Spleen (tissue), 11 donors: ENCODE measurements at regions not wholly inside any gene's neighbourhood (a gene's known extent, or its start where the extent isn't known, plus 50 kb on each side); places are given as distances from the start of the nearest gene placed in this dataset.

Source experiments
- DNase-seq: peaks from one replicate; pipeline ENCODE4 v3.0.0-alpha.2; 2020
- H3K27ac ChIP-seq, 8 donors: fragments of 200-600 bp; sonication (generic) in 7 of 8; 1 replicate in 4 of 8; 2 replicates in 4 of 8; pipeline versions ENCODE4 v1.5.0 to v1.8.0; 2016 to 2021; ENCODE audit warnings: inconsistent platforms in 4 of 8, mild to moderate bottlenecking in 4 of 8, moderate library complexity in 1 of 8
- H3K27me3 ChIP-seq, 7 donors: fragments of 200-600 bp; sonication (generic) in 6 of 7; replicated peaks in 1 of 7; 1 replicate in 4 of 7; 2 replicates in 3 of 7; pipeline versions ENCODE4 v1.5.0 to v1.8.0; 2016 to 2021; ENCODE audit warnings: inconsistent platforms in 3 of 7, mild to moderate bottlenecking in 1 of 7
- H3K36me3 ChIP-seq, 6 donors: fragments of 200-600 bp; sonication (generic) in 5 of 6; 1 replicate in 4 of 6; 2 replicates in 2 of 6; pipeline versions ENCODE4 v1.5.0 to v1.8.0; 2016 to 2021; ENCODE audit warnings: inconsistent platforms in 2 of 6
- H3K4me1 ChIP-seq, 6 donors: fragments of 200-600 bp; sonication (generic) in 5 of 6; 1 replicate in 3 of 6; 2 replicates in 3 of 6; pipeline versions ENCODE4 v1.5.0 to v1.8.0; 2016 to 2021; ENCODE audit warnings: inconsistent platforms in 3 of 6
- H3K4me3 ChIP-seq, 8 donors: fragments of 200-600 bp; sonication (generic) in 7 of 8; 1 replicate in 4 of 8; 2 replicates in 4 of 8; pipeline versions ENCODE4 v1.5.0 to v1.8.0; 2016 to 2021; ENCODE audit warnings: inconsistent platforms in 4 of 8, mild to moderate bottlenecking in 4 of 8, moderate library complexity in 2 of 8
- H3K9me3 ChIP-seq, 8 donors: fragments of 200-600 bp; sonication (generic) in 7 of 8; 1 replicate in 4 of 8; 2 replicates in 4 of 8; pipeline versions ENCODE4 v1.5.0 to v1.8.0; 2016 to 2021; ENCODE audit warnings: inconsistent platforms in 4 of 8
- POLR2A ChIP-seq, 3 donors: fragments of 450-650 bp; IDR thresholded peaks; one replicate each; pipeline ENCODE4 v1.5.1; 2017; ENCODE audit warnings: antibody characterized with exemption in 3 of 3, mild to moderate bottlenecking in 1 of 3
- POLR2AphosphoS5 ChIP-seq, 3 donors: sonication (generic); formaldehyde crosslinking; IDR thresholded peaks; one replicate each; pipeline ENCODE4 v1.5.1; 2017; ENCODE audit warnings: antibody characterized with exemption in 3 of 3
- WGBS, 5 donors: extraction: QIAGEN DNeasy Blood & Tissue Kit in 3 of 5; methylation state at CpG; one replicate each; pipeline versions ENCODE4 v1.1.5 to v1.1.7; 2013 to 2018; 5-methylcytosine and 5-hydroxymethylcytosine counted together
- intact Hi-C: fragments of 100-400 bp; cut with DNase I; formaldehyde crosslinking; loops from one replicate; pipeline ENCODE4 v1.15.0; 2023; ENCODE audit warnings: low total_unique reads
- TF ChIP-seq, protein P1 (sequence below), 11 experiments: fragments of 200-600 bp in 7 of 11; fragments of 450-650 bp in 4 of 11; sonication (generic) in 4 of 11; IDR thresholded peaks in 8 of 11; conservative IDR thresholded peaks in 3 of 11; 1 replicate in 7 of 11; 2 replicates in 4 of 11; pipeline versions ENCODE4 v1.4.0 to v1.8.0; 2016 to 2021; ENCODE audit warnings: antibody characterized with exemption in 11 of 11, inconsistent platforms in 4 of 11, mild to moderate bottlenecking in 1 of 11
- donor health status: healthy with polysubstance abuse.
- donor health status: DM: no; HTN: no; CAD: no; lungs with moderate emphysema.
- donor health status: DM: no; HTN: no; CAD: no.
- donor health status: Bipolar disorder and iron deficiency.
- donor health status: healthy.
- donor health status: DM: no; HTN: no; CAD: no.
- donor health status: DM: yes; HTN: yes; CAD: no.

DNA sequence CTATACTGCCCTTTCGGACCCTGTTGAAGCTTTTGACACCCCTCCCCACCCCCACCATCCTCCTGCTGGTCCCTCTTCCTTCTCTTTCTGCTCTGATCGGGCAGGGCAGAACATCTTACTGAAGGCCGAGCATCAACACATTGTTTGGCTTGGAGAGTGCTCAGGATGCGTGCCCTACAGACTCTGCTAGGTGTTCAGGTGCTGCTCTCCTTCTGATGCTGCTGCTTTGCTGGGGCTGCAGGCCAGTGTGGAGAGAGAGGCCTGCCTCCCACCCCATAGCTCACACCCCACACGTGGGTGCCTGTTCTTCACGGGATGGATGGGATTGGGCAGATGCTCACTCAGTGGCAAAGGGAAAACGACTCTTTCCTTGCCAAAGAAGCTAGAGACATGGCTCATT is 89.8 kb upstream of the ONECUT1 start:
- TF ChIP-seq, protein P1, sequence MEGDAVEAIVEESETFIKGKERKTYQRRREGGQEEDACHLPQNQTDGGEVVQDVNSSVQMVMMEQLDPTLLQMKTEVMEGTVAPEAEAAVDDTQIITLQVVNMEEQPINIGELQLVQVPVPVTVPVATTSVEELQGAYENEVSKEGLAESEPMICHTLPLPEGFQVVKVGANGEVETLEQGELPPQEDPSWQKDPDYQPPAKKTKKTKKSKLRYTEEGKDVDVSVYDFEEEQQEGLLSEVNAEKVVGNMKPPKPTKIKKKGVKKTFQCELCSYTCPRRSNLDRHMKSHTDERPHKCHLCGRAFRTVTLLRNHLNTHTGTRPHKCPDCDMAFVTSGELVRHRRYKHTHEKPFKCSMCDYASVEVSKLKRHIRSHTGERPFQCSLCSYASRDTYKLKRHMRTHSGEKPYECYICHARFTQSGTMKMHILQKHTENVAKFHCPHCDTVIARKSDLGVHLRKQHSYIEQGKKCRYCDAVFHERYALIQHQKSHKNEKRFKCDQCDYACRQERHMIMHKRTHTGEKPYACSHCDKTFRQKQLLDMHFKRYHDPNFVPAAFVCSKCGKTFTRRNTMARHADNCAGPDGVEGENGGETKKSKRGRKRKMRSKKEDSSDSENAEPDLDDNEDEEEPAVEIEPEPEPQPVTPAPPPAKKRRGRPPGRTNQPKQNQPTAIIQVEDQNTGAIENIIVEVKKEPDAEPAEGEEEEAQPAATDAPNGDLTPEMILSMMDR (IDR thresholded peaks at IDR 0.05 in 8 of 11, conservative IDR thresholded peaks at IDR 0.05 in 3 of 11), result no peak
- TF ChIP-seq POLR2AphosphoS5 (IDR thresholded peaks at IDR 0.05) (no peak), POLR2A (IDR thresholded peaks at IDR 0.05) (no peak)
- intact Hi-C loops, result no loop called here
- Histone ChIP-seq H3K4me1 (no peaks in the 10 kb centered on the region), H3K27me3 (peaks cover 0 to 19% (median 0%) of the 10 kb centered on the region in 7 donors), H3K4me3 (no peak overlapping the region), H3K9me3 (no peaks in the 10 kb centered on the region), H3K27ac (no peak overlapping the region), H3K36me3 (no peaks in the 10 kb centered on the region)
- no peak for DNase-seq
- WGBS, 5 donors, result 43 to 53% (median 47%) methylated on average over 7 of the region's 7 CpGs

DNA sequence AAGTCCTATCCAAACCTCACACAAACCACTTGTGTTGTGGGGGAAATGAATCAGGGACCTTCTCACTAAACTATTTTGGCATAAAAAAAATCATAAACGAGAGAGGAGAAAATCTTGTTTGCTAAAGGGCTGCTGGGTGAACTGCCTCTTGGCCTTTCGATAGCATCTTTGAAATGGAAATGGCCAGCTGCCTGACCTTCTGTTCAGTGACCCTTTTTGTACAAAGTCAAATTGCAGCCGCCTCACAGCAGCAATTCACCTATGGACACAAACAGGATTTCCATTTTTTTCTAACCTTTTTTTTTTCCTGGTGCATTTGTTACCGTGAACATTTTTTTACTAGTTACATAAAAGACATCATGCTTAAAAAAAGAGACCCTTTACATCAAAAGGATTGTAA is 89.0 kb upstream of the ONECUT1 start:
- no peak overlapping the region for H3K27ac ChIP-seq
- H3K4me3 ChIP-seq, result no peak overlapping the region
- TF ChIP-seq POLR2AphosphoS5 (IDR thresholded peaks at IDR 0.05), result no peak
- TF ChIP-seq POLR2A (IDR thresholded peaks at IDR 0.05), result no peak
- TF ChIP-seq, protein P1 (IDR thresholded peaks at IDR 0.05 in 8 of 11, conservative IDR thresholded peaks at IDR 0.05 in 3 of 11), result no peak
- intact Hi-C loops, result no loop called here
- no peak for DNase-seq
- no peaks in the 10 kb centered on the region for H3K4me1 ChIP-seq
- no peaks in the 10 kb centered on the region for H3K36me3 ChIP-seq
- peaks cover 0 to 19% (median 0%) of the 10 kb centered on the region in 7 donors for H3K27me3 ChIP-seq
- WGBS, 5 donors, result 36 to 46% (median 37%) methylated on average over 4 of the region's 4 CpGs
- H3K9me3 ChIP-seq, result no peaks in the 10 kb centered on the region

DNA sequence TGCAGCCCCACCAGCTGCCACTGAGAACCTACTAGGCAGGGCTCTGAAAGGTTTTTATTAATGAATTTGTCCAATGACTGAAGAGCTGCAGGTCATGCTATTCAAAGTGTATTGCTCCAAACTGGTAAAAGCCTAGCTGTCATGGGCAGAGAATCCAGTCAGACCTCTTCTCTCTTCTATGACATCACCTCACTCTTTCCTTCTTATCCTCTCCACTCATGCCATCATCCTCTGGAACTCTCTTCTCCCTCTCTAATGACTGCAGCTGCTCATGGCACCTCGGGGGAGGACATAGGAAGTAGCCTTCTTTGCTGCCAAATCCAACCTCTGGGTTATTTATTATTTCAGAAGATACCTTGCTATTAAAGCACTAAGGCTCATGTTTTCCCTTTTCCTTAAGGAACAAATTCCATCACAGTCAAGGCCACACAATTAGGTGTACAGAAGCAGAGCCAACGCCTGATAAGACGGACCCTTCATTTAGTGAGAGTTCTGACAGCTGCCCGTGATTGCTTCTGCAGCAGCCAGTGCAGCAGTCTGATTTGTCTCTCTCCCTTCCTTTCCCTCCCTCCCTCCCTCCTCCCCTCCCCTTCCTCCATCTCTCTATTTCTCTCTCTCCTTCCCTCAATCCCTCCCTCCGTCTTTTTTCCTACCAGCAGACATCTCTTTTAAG is 87.0 kb upstream of the ONECUT1 start:
- no peak for DNase-seq
- Histone ChIP-seq H3K4me3 (no peak overlapping the region), H3K4me1 (no peaks in the 10 kb centered on the region), H3K36me3 (no peaks in the 10 kb centered on the region), H3K9me3 (no peaks in the 10 kb centered on the region), H3K27me3 (peaks cover 0 to 28% (median 0%) of the 10 kb centered on the region in 7 donors), H3K27ac (no peak overlapping the region)
- intact Hi-C loops, result no loop called here
- TF ChIP-seq, protein P1 (IDR thresholded peaks at IDR 0.05 in 8 of 11, conservative IDR thresholded peaks at IDR 0.05 in 3 of 11), result no peak
- TF ChIP-seq POLR2AphosphoS5 (IDR thresholded peaks at IDR 0.05) (no peak), POLR2A (IDR thresholded peaks at IDR 0.05) (no peak)
- WGBS, 5 donors, result 37 to 58% (median 47%) methylated on average over 5 of the region's 5 CpGs

DNA sequence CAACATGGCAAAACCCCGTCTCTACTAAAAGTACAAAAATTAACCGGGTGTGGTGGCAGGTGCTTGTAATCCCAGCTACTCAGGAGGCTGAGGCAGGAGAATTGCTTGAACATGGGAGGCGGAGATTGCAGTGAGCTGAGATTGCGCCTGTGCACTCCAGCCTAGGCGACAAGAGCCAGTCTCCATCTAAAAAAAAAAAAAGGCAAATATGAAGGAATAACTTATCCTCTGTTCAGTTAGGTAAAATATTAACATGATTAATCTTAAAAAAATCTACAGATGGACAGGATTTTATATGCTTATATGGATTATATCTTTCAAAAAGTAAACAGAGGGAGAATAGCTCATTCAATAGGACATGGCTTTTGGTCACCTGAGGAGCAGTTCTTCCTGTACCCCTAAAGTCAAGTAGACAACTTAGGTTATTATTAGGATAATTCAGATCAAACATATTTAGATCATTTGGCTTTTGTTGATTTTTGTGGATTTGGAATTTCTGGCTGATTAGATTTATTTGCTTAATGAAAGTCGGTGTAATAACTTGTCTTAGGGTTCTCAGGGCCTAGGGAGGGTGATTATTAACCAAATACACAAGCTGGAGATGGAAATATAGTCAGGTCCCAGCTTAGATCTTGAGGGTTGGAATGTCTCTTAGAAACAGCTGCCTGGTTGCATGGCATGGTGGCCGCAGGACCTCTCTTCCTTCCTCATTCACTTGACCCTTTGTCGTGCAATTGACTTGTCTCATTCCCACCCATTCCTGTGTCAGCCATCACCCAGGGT is 82.1 kb upstream of the ONECUT1 start:
- WGBS, 5 donors, result 76 to 85% (median 80%) methylated on average over 8 of the region's 8 CpGs
- no peak overlapping the region for H3K4me3 ChIP-seq
- H3K36me3 ChIP-seq, result no peaks in the 10 kb centered on the region
- H3K27me3 ChIP-seq, result peaks cover 0 to 50% (median 0%) of the 10 kb centered on the region in 7 donors
- no peak for TF ChIP-seq POLR2AphosphoS5 (IDR thresholded peaks at IDR 0.05)
- TF ChIP-seq POLR2A (IDR thresholded peaks at IDR 0.05), result no peak
- TF ChIP-seq, protein P1 (IDR thresholded peaks at IDR 0.05 in 8 of 11, conservative IDR thresholded peaks at IDR 0.05 in 3 of 11), result no peak
- intact Hi-C loops, result no loop called here
- no peaks in the 10 kb centered on the region for H3K4me1 ChIP-seq
- no peaks in the 10 kb centered on the region for H3K9me3 ChIP-seq
- no peak overlapping the region for H3K27ac ChIP-seq
- no peak for DNase-seq
